ENCODE measurements at regions not wholly inside any gene's neighbourhood (a gene's known extent, or its start where the extent isn't known, plus 50 kb on each side); places are given as distances from the start of the nearest gene placed in this dataset.
A peak's percentile ranks its signal among the peaks of the same experiment; 100 is the strongest.
"Not testable (repeated sequence)": the region's sequence is repeated elsewhere in the genome, so short reads cannot be mapped to it uniquely, and the experiment has no call there.

- Mint-ChIP-seq H3K4me3 (peak overlapping the region; percentile 68 to 82), H3K27ac (peak overlapping the region in 1 of 3 experiments; percentile 89; a peak in 1 of 7 replicates)
- not testable (repeated sequence) for H3K36me3 Mint-ChIP-seq (ENCODE audit: insufficient read depth in 1 of 3, low read depth in 3 of 3); H3K27ac ChIP-seq (ENCODE audit: insufficient read length, low read depth, low read length); H3K9me3 Mint-ChIP-seq; H3K9me3 ChIP-seq (ENCODE audit: control insufficient read depth, low read depth, low read length); H3K4me1 Mint-ChIP-seq; H3K56ac ChIP-seq (ENCODE audit: insufficient read length, low read depth, low read length); H3K18ac ChIP-seq (ENCODE audit: insufficient read length, low read depth, low read length); H4K8ac ChIP-seq (replicated peaks; ENCODE audit: insufficient read length, low read depth, low read length); H4K91ac ChIP-seq (ENCODE audit: insufficient read length, low read depth, low read length); H3K4ac ChIP-seq (ENCODE audit: low read depth, low read length); H3T11ph ChIP-seq (ENCODE audit: low read length); H2AK5ac ChIP-seq (ENCODE audit: insufficient read length, low read length); H3K9ac ChIP-seq (ENCODE audit: extremely low read depth, insufficient read length, low read length); H4K20me1 ChIP-seq (ENCODE audit: control insufficient read depth, insufficient read depth, insufficient read length); H3K27me3 ChIP-seq (ENCODE audit: insufficient read depth, low read length); H3K4me2 ChIP-seq (ENCODE audit: insufficient read depth, insufficient read length, low read length); H4K5ac ChIP-seq (ENCODE audit: insufficient read length, low read depth, low read length); H2BK5ac ChIP-seq (ENCODE audit: insufficient read length, low read length); H2BK20ac ChIP-seq (ENCODE audit: low read depth, low read length, poor library complexity, severe bottlenecking); H3K23me2 ChIP-seq (ENCODE audit: insufficient read length, low read depth, low read length, poor library complexity, severe bottlenecking); H3K4me1 ChIP-seq (ENCODE audit: insufficient read depth, low read length); H3K27me3 Mint-ChIP-seq (ENCODE audit: low read depth); H2AFZ ChIP-seq (ENCODE audit: low read length); H2BK15ac ChIP-seq (ENCODE audit: low read depth, low read length); H3K14ac ChIP-seq (ENCODE audit: insufficient read depth, low read length); H3K23ac ChIP-seq (ENCODE audit: insufficient read length, low read depth, low read length); H3K79me2 ChIP-seq (ENCODE audit: insufficient read depth, low read length); H2BK120ac ChIP-seq (ENCODE audit: low read depth, low read length, poor library complexity, severe bottlenecking); H3K79me1 ChIP-seq (ENCODE audit: insufficient read depth, low read depth, low read length, poor library complexity, severe bottlenecking); DNase-seq; H2BK12ac ChIP-seq (ENCODE audit: insufficient read length, low read depth, low read length)
- no CpG with 5 or more reads among the region's 47 CpGs for WGBS (ENCODE audit: extremely low coverage, insufficient read length, low lambda C conversion rate)
Measured at GRCh38 chrX:226474-227164, 54.6 kb upstream of the PLCXD1 start.

GRCh38 chrX:227396-227795, 53.8 kb upstream of the PLCXD1 start:
- H3K18ac ChIP-seq (ENCODE audit: insufficient read length, low read depth, low read length); H3K4me1 ChIP-seq (ENCODE audit: insufficient read depth, low read length); H3K27ac Mint-ChIP-seq; H3K27me3 Mint-ChIP-seq (ENCODE audit: low read depth); H3K79me2 ChIP-seq (ENCODE audit: insufficient read depth, low read length); H3K23ac ChIP-seq (ENCODE audit: insufficient read length, low read depth, low read length); H2BK20ac ChIP-seq (ENCODE audit: low read depth, low read length, poor library complexity, severe bottlenecking); H4K8ac ChIP-seq (replicated peaks; ENCODE audit: insufficient read length, low read depth, low read length); H3K14ac ChIP-seq (ENCODE audit: insufficient read depth, low read length); H3K4me2 ChIP-seq (ENCODE audit: insufficient read depth, insufficient read length, low read length); H2AFZ ChIP-seq (ENCODE audit: low read length); H2BK5ac ChIP-seq (ENCODE audit: insufficient read length, low read length); H3K27ac ChIP-seq (ENCODE audit: insufficient read length, low read depth, low read length); H2BK12ac ChIP-seq (ENCODE audit: insufficient read length, low read depth, low read length); H3K4me1 Mint-ChIP-seq; H3K27me3 ChIP-seq (ENCODE audit: insufficient read depth, low read length); H2BK15ac ChIP-seq (ENCODE audit: low read depth, low read length); H4K5ac ChIP-seq (ENCODE audit: insufficient read length, low read depth, low read length); H3T11ph ChIP-seq (ENCODE audit: low read length); H3K9ac ChIP-seq (ENCODE audit: extremely low read depth, insufficient read length, low read length); H3K36me3 Mint-ChIP-seq (ENCODE audit: insufficient read depth in 1 of 3, low read depth in 3 of 3); H2BK120ac ChIP-seq (ENCODE audit: low read depth, low read length, poor library complexity, severe bottlenecking); H3K23me2 ChIP-seq (ENCODE audit: insufficient read length, low read depth, low read length, poor library complexity, severe bottlenecking); H3K56ac ChIP-seq (ENCODE audit: insufficient read length, low read depth, low read length); H2AK5ac ChIP-seq (ENCODE audit: insufficient read length, low read length); H4K91ac ChIP-seq (ENCODE audit: insufficient read length, low read depth, low read length); H3K9me3 ChIP-seq (ENCODE audit: control insufficient read depth, low read depth, low read length); H3K9me3 Mint-ChIP-seq; H3K4ac ChIP-seq (ENCODE audit: low read depth, low read length); DNase-seq; H3K79me1 ChIP-seq (ENCODE audit: insufficient read depth, low read depth, low read length, poor library complexity, severe bottlenecking); H4K20me1 ChIP-seq (ENCODE audit: control insufficient read depth, insufficient read depth, insufficient read length): not testable (repeated sequence)
- peak overlapping the region in 1 of 2 experiments; percentile 26; a peak in 2 of 5 replicates for H3K4me3 Mint-ChIP-seq
- no CpG with 5 or more reads among the region's 23 CpGs for WGBS (ENCODE audit: extremely low coverage, insufficient read length, low lambda C conversion rate)
